Coronary artery (tissue), 2 donors: ENCODE measurements at regions not wholly inside any gene's neighbourhood (a gene's known extent, or its start where the extent isn't known, plus 50 kb on each side); places are given as distances from the start of the nearest gene placed in this dataset.
"Not testable (repeated sequence)": the region's sequence is repeated elsewhere in the genome, so short reads cannot be mapped to it uniquely, and the experiment has no call there.

Source experiments
- DNase-seq: peaks from one replicate; pipeline ENCODE4 v3.0.0-alpha.2; 2017; ENCODE audit warnings: low spot score
- H3K27ac ChIP-seq, 2 donors: fragments of 200-600 bp; sonication (generic); one replicate each; pipeline ENCODE4 v1.5.1; 2016 to 2019
- H3K4me3 ChIP-seq: fragments of 200-600 bp; sonication (generic); 2 replicates; pipeline ENCODE4 v1.5.1; 2016; ENCODE audit warnings: mild to moderate bottlenecking, moderate library complexity
- TF ChIP-seq, protein P1 (sequence below): fragments of 200-600 bp; sonication (generic); IDR thresholded peaks from one replicate; pipeline ENCODE4 v1.5.1; 2019; ENCODE audit warnings: antibody characterized with exemption

DNA sequence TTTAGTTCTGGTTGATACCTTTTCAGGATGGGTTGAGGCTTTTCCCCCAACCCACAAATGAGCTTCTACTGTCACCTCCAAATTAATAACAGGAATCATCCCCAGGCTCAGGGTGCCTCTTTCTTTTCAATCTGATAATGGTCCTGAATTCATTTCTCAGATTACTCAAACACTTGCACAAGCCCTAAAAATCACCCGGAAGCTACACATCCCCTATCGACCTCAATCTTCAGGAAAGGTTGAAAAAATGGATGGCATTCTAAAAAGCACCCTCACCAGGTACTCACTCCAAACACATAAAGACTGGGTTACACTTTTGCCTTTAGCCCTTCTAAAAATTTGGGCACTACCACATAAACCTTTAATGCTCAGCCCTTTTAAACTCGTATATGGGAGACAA is 79.9 kb downstream of the COQ2 start:
- Histone ChIP-seq H3K27ac (no peak overlapping the region), H3K4me3 (no peak overlapping the region)
- TF ChIP-seq, protein P1, sequence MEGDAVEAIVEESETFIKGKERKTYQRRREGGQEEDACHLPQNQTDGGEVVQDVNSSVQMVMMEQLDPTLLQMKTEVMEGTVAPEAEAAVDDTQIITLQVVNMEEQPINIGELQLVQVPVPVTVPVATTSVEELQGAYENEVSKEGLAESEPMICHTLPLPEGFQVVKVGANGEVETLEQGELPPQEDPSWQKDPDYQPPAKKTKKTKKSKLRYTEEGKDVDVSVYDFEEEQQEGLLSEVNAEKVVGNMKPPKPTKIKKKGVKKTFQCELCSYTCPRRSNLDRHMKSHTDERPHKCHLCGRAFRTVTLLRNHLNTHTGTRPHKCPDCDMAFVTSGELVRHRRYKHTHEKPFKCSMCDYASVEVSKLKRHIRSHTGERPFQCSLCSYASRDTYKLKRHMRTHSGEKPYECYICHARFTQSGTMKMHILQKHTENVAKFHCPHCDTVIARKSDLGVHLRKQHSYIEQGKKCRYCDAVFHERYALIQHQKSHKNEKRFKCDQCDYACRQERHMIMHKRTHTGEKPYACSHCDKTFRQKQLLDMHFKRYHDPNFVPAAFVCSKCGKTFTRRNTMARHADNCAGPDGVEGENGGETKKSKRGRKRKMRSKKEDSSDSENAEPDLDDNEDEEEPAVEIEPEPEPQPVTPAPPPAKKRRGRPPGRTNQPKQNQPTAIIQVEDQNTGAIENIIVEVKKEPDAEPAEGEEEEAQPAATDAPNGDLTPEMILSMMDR = no peak
- no peak for DNase-seq

GRCh38 chr4:83201761-83202160 is 82.8 kb downstream of the COQ2 start:
- Histone ChIP-seq H3K4me3 (no peak overlapping the region), H3K27ac (no peak overlapping the region)
- no peak for DNase-seq
- TF ChIP-seq, protein P1 = no peak

- DNase-seq = no peak
- Histone ChIP-seq H3K27ac (peak overlapping the region in 1 of 2 donors; percentile 22), H3K4me3 (no peak overlapping the region)
- TF ChIP-seq, protein P1 = no peak
Measured at GRCh38 chr4:83197555-83198235, 83.2 kb upstream of the PLAC8 start.

DNA sequence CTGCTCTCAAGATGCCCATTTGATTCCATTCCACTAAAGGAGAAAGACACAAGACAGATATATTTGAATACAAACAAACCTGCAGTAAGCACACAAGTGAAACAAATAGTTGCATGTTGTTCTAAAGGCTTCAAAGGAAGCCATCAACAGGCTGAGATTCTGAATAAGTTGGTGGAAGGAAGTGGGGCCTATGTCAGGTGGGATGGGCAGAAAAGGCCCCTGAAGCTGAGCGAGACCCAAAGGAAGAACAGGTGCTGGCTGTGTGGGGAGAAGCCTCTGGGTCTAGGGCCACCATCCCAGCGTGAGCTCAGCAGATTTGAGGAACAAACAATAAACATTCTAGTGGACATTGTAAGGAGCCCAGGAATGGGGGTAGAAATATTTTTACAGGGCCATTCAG is 82.4 kb upstream of the PLAC8 start:
- no peak overlapping the region for H3K4me3 ChIP-seq

GRCh38 chr4:83195269-83195668 is 80.7 kb upstream of the PLAC8 start:
- H3K4me3 ChIP-seq = no peak overlapping the region

More for the DNA sequence above, 82.4 kb upstream of the PLAC8 start:
- H3K27ac ChIP-seq = no peak overlapping the region
- DNase-seq = no peak
- TF ChIP-seq, protein P1 = no peak

DNA sequence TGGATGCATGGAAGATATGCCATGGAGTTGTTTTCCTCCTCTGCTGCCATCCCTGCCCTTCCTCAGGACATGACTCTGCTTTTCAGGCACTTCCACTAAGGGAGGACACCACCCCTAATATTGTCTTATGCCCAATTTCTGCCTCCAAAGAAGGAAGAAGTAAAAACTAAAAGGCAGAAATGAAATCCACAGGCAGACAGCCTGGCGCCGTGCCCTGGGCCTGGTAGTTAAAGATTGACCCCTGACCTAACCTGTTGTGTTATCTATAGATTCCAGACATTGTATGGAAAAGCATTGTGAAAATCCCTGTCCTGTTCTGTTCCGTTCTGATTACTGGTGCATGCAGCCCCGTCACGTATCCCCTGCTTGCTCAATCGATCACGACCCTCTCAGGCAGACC is 80.1 kb upstream of the PLAC8 start:
- not testable (repeated sequence) for H3K27ac ChIP-seq, H3K4me3 ChIP-seq, DNase-seq

More at GRCh38 chr4:83195269-83195668, 80.7 kb upstream of the PLAC8 start:
- no peak for DNase-seq
- no peak overlapping the region for H3K27ac ChIP-seq
- TF ChIP-seq, protein P1 = no peak

DNA sequence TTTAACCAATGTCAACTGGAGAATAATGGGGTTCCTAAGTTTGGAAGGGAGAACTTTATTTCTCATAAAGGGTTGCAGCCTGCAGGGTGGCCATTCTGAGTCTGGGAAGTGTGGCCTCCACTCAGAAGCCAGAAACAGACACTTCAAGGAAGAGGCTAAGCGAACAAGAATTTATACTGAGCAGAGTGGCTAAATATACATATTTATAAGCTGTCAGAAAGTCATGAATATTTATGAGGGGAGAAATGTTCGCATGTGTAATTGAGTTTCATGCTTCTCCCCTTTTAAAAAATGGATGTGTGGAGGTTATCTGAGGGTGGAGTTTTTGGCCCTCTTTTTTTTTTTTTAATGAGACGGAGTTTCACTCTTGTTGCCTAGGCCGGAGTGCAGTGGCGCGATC is 78.1 kb upstream of the PLAC8 start:
- TF ChIP-seq, protein P1 = no peak
- no peak overlapping the region for H3K27ac ChIP-seq
- H3K4me3 ChIP-seq = no peak overlapping the region
- DNase-seq = no peak
